ENCODE measurements at regions not wholly inside any gene's neighbourhood (a gene's known extent, or its start where the extent isn't known, plus 50 kb on each side); places are given as distances from the start of the nearest gene placed in this dataset. TPM values are rescaled to one million over a fixed set of nuclear protein-coding genes. Genes with fewer than 3 reads are reported as not detected.

- Histone ChIP-seq H3K9ac (ENCODE audit: insufficient read depth, low read length, poor library complexity, severe bottlenecking) (no peak overlapping the region), H3K27me3 (ENCODE audit: control insufficient read depth in 2 of 2, insufficient read depth in 2 of 2, low read length in 2 of 2) (no peaks in the 10 kb centered on the region), H4K20me1 (ENCODE audit: insufficient read depth, low read length) (no peaks in the 10 kb centered on the region), H3K27ac (ENCODE audit: low read depth in 1 of 2, low read length in 2 of 2) (no peak overlapping the region), H2AFZ (ENCODE audit: insufficient read depth, low read depth, low read length, poor library complexity, severe bottlenecking) (no peak overlapping the region), H3K4me1 (ENCODE audit: control insufficient read depth in 1 of 2, insufficient read depth in 2 of 2, low read length in 2 of 2) (no peaks in the 10 kb centered on the region), H3K9me3 (replicated peaks in 1 of 2; ENCODE audit: control insufficient read depth in 1 of 2, insufficient read depth in 1 of 2, low read length in 2 of 2) (peaks cover 7 to 10% of the 10 kb centered on the region in 2 donors), H3K36me3 (replicated peaks in 1 of 2; ENCODE audit: control insufficient read depth in 1 of 2, insufficient read depth in 2 of 2, low read length in 2 of 2) (no peaks in the 10 kb centered on the region), H3K4me2 (replicated peaks; ENCODE audit: extremely low read depth, low read length, poor library complexity, severe bottlenecking) (no peak overlapping the region), H3K4me3 (replicated peaks in 1 of 3; ENCODE audit: low read depth in 2 of 3, low read length in 3 of 3) (no peak overlapping the region), H3K79me2 (ENCODE audit: insufficient read depth, low read length) (no peaks in the 10 kb centered on the region)
- H3K4me3 Mint-ChIP-seq = no peak overlapping the region
- TF ChIP-seq CTCF (IDR thresholded peaks at IDR 0.05) = no peak
- WGBS (ENCODE audit: insufficient coverage) = 0% methylated on average over 1 of the region's 3 CpGs
- peaks cover 7% of the 10 kb centered on the region for H3K4me1 Mint-ChIP-seq
- no peak overlapping the region for H3K27ac Mint-ChIP-seq
- intact Hi-C loops (cut with micrococcal nuclease) = no loop called here
- H3K27me3 Mint-ChIP-seq (ENCODE audit: low read depth in 3 of 3) = peaks cover 0 to 5% (median 0%) of the 10 kb centered on the region in 3 donors
- no peaks in the 10 kb centered on the region for H3K36me3 Mint-ChIP-seq
- DNase-seq = no peak
- H3K9me3 Mint-ChIP-seq = peaks cover 7 to 25% (median 12%) of the 10 kb centered on the region in 7 donors
Observed at GRCh38 chr6:15713325-15713724, 50.5 kb upstream of the DTNBP1 start.

- TF ChIP-seq CTCF (IDR thresholded peaks at IDR 0.05) = no peak
- no peak overlapping the region for H3K4me3 Mint-ChIP-seq
- no peak overlapping the region for H3K4me2 ChIP-seq (replicated peaks; ENCODE audit: extremely low read depth, low read length, poor library complexity, severe bottlenecking)
- H3K79me2 ChIP-seq (ENCODE audit: insufficient read depth, low read length) = no peaks in the 10 kb centered on the region
- no peak overlapping the region for H3K27ac Mint-ChIP-seq
- H3K27me3 ChIP-seq (ENCODE audit: control insufficient read depth in 2 of 2, insufficient read depth in 2 of 2, low read length in 2 of 2) = no peaks in the 10 kb centered on the region
- peaks cover 7 to 22% (median 12%) of the 10 kb centered on the region in 7 donors for H3K9me3 Mint-ChIP-seq
- no peak overlapping the region for H3K27ac ChIP-seq (ENCODE audit: low read depth in 1 of 2, low read length in 2 of 2)
- no peaks in the 10 kb centered on the region for H3K36me3 Mint-ChIP-seq
- no peaks in the 10 kb centered on the region for H3K4me1 ChIP-seq (ENCODE audit: control insufficient read depth in 1 of 2, insufficient read depth in 2 of 2, low read length in 2 of 2)
- H3K9ac ChIP-seq (ENCODE audit: insufficient read depth, low read length, poor library complexity, severe bottlenecking) = no peak overlapping the region
- peaks cover 7% of the 10 kb centered on the region for H3K4me1 Mint-ChIP-seq
- H3K36me3 ChIP-seq (replicated peaks in 1 of 2; ENCODE audit: control insufficient read depth in 1 of 2, insufficient read depth in 2 of 2, low read length in 2 of 2) = no peaks in the 10 kb centered on the region
- no peak overlapping the region for H2AFZ ChIP-seq (ENCODE audit: insufficient read depth, low read depth, low read length, poor library complexity, severe bottlenecking)
- no peak overlapping the region for H3K4me3 ChIP-seq (replicated peaks in 1 of 3; ENCODE audit: low read depth in 2 of 3, low read length in 3 of 3)
- WGBS (ENCODE audit: insufficient coverage) = no CpG with 5 or more reads among the region's 1 CpG
- H3K9me3 ChIP-seq (replicated peaks in 1 of 2; ENCODE audit: control insufficient read depth in 1 of 2, insufficient read depth in 1 of 2, low read length in 2 of 2) = peaks cover 7 to 10% of the 10 kb centered on the region in 2 donors
- DNase-seq = no peak
- no peaks in the 10 kb centered on the region for H4K20me1 ChIP-seq (ENCODE audit: insufficient read depth, low read length)
- intact Hi-C loops (cut with micrococcal nuclease) = no loop called here
- H3K27me3 Mint-ChIP-seq (ENCODE audit: low read depth in 3 of 3) = peaks cover 0 to 5% (median 0%) of the 10 kb centered on the region in 3 donors
Observed at GRCh38 chr6:15712797-15713196, 50.0 kb upstream of the DTNBP1 start.

Small RNA genes lying in the stretch of these regions (small RNA-seq; reads per million reads assigned to genes)
- gene AL365265.1 (ENCODE audit: insufficient read length, low read depth) = not detected

All from CD14-positive monocyte (primary cell).